SU-DHL-6 (cell line): ENCODE measurements at regions not wholly inside any gene's neighbourhood (a gene's known extent, or its start where the extent isn't known, plus 50 kb on each side); places are given as distances from the start of the nearest gene placed in this dataset.

Experiments used
- H2AFZ ChIP-seq: fragments of 200-600 bp; sonication (generic); 2 replicates; pipeline ENCODE4 v1.6.1; 2014; ENCODE audit warnings: low read depth, mild to moderate bottlenecking, moderate library complexity, mixed read lengths, antibody characterized with exemption, low read length; ENCODE audit not compliant: severe bottlenecking
- H3F3A ChIP-seq: fragments of 200-600 bp; shearing (Covaris generic); 2 replicates; pipeline ENCODE4 v1.6.0; 2016; ENCODE audit warnings: antibody characterized with exemption, mild to moderate bottlenecking; ENCODE audit not compliant: insufficient read depth
- H3K27ac ChIP-seq: fragments of 200-600 bp; sonication (generic); 2 replicates; pipeline ENCODE4 v1.5.1; 2016; ENCODE audit warnings: low read depth, mild to moderate bottlenecking, low read length, moderate library complexity, mixed read lengths
- H3K27me3 ChIP-seq: fragments of 200-600 bp; sonication (generic), shearing (Covaris generic); 2 replicates; pipeline ENCODE4 v1.6.0; 2014; ENCODE audit warnings: mild to moderate bottlenecking, low read length
- H3K36me3 ChIP-seq: fragments of 200-600 bp; sonication (generic); 2 replicates; pipeline ENCODE4 v1.6.1; 2014; ENCODE audit warnings: mild to moderate bottlenecking, low read length, mixed read lengths
- H3K4me2 ChIP-seq: fragments of 300-600, 200-600 bp; shearing (Covaris generic), sonication (generic); 2 replicates; pipeline ENCODE4 v1.6.0; 2014; ENCODE audit warnings: low read length, low read depth, mild to moderate bottlenecking; ENCODE audit not compliant: poor library complexity, severe bottlenecking
- H3K4me3 ChIP-seq: fragments of 200-600 bp; sonication (generic); 2 replicates; pipeline ENCODE4 v1.5.1; 2014; ENCODE audit warnings: antibody characterized with exemption, low read length, mild to moderate bottlenecking, mixed read lengths; ENCODE audit not compliant: insufficient read depth, poor library complexity, severe bottlenecking
- H3K79me2 ChIP-seq: fragments of 200-600 bp; sonication (generic); 2 replicates; pipeline ENCODE4 v1.6.1; 2014; ENCODE audit warnings: mild to moderate bottlenecking, low read length, moderate library complexity; ENCODE audit not compliant: insufficient read depth
- H3K9ac ChIP-seq: fragments of 200-600 bp; sonication (generic); 2 replicates; pipeline ENCODE4 v1.7.0; 2014; ENCODE audit warnings: mild to moderate bottlenecking, low read length
- H3K9me2 ChIP-seq: fragments of 200-600 bp; sonication (generic); replicated peaks from 2 replicates; pipeline ENCODE4 v1.6.1; 2014; ENCODE audit warnings: low read length; ENCODE audit not compliant: insufficient read depth
- H3K9me3 ChIP-seq: fragments of 200-600 bp; sonication (generic); 2 replicates; pipeline ENCODE4 v1.6.1; 2014; ENCODE audit warnings: low read length, mixed read lengths; ENCODE audit not compliant: insufficient read depth
- H4K20me1 ChIP-seq: fragments of 200-600 bp; sonication (generic); 2 replicates; pipeline ENCODE4 v1.6.1; 2014; ENCODE audit warnings: low read depth, mild to moderate bottlenecking, antibody characterized with exemption, low read length, moderate library complexity, mixed read lengths
- CTCF ChIP-seq: fragments of 200-600 bp; sonication (generic); IDR thresholded peaks from one replicate; pipeline ENCODE4 v1.5.1; 2017; ENCODE audit warnings: antibody characterized with exemption, mild to moderate bottlenecking, low read length, moderate library complexity; ENCODE audit not compliant: insufficient read depth, poor library complexity, severe bottlenecking
- EZH2phosphoT487 ChIP-seq: fragments of 200-600 bp; sonication (generic), shearing (Covaris generic); conservative IDR thresholded peaks from 2 replicates; pipeline ENCODE4 v1.6.1; 2018; ENCODE audit warnings: mild to moderate bottlenecking, antibody characterized with exemption, low read length, moderate library complexity, mixed read lengths

DNA sequence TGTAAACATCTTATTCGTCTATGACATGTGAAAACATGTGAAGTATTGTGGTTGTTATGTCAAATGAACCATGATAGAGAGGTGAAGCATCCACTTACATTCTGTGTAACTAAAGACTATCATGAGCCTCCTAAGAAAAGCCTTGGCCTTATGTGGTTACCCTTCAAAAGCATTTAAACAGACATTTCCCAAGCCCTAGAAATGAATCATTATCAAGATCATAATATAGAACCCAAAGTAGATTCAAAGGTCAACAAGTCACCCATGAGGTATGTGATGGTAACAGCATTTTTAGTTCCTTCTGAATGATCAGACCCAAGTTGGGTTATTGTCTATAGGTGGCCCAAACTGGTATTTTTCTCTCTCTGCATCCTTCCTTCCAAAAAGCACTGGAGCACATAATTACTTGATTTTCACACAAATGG, 408.0 kb downstream of the TBL1XR1 start:
- no peak for TF ChIP-seq CTCF
- no peak for TF ChIP-seq EZH2phosphoT487
- no peaks in the 10 kb centered on the region for H3K9me2 ChIP-seq
- H3K4me2 ChIP-seq, result no peak overlapping the region
- no peaks in the 10 kb centered on the region for H3K79me2 ChIP-seq
- H3K36me3 ChIP-seq, result no peaks in the 10 kb centered on the region
- no peak overlapping the region for H3K27ac ChIP-seq
- no peak overlapping the region for H2AFZ ChIP-seq
- H3K9ac ChIP-seq, result no peak overlapping the region
- H3F3A ChIP-seq, result no peaks in the 10 kb centered on the region
- H3K9me3 ChIP-seq, result no peaks in the 10 kb centered on the region
- H4K20me1 ChIP-seq, result no peaks in the 10 kb centered on the region
- no peak overlapping the region for H3K4me3 ChIP-seq
- no peaks in the 10 kb centered on the region for H3K27me3 ChIP-seq

GRCh38 chr3:176787506-176787905, 409.8 kb downstream of the TBL1XR1 start:
- Histone ChIP-seq H4K20me1 (no peaks in the 10 kb centered on the region), H3K27me3 (no peaks in the 10 kb centered on the region), H3F3A (no peaks in the 10 kb centered on the region), H3K4me2 (no peak overlapping the region), H3K9me2 (no peaks in the 10 kb centered on the region), H3K4me3 (no peak overlapping the region), H3K36me3 (no peaks in the 10 kb centered on the region), H2AFZ (no peak overlapping the region), H3K79me2 (no peaks in the 10 kb centered on the region), H3K27ac (no peak overlapping the region), H3K9me3 (no peaks in the 10 kb centered on the region), H3K9ac (no peak overlapping the region)
- TF ChIP-seq EZH2phosphoT487 (no peak), CTCF (no peak)

GRCh38 chr3:176785171-176785570, 412.1 kb downstream of the TBL1XR1 start:
- Histone ChIP-seq H3K9ac (no peak overlapping the region), H3K4me2 (no peak overlapping the region), H3K27ac (no peak overlapping the region), H3K4me3 (no peak overlapping the region), H3K36me3 (no peaks in the 10 kb centered on the region), H3K79me2 (no peaks in the 10 kb centered on the region), H3F3A (no peaks in the 10 kb centered on the region), H4K20me1 (no peaks in the 10 kb centered on the region), H3K9me2 (no peaks in the 10 kb centered on the region), H3K9me3 (no peaks in the 10 kb centered on the region), H2AFZ (no peak overlapping the region), H3K27me3 (no peaks in the 10 kb centered on the region)
- TF ChIP-seq CTCF, result no peak
- no peak for TF ChIP-seq EZH2phosphoT487

DNA sequence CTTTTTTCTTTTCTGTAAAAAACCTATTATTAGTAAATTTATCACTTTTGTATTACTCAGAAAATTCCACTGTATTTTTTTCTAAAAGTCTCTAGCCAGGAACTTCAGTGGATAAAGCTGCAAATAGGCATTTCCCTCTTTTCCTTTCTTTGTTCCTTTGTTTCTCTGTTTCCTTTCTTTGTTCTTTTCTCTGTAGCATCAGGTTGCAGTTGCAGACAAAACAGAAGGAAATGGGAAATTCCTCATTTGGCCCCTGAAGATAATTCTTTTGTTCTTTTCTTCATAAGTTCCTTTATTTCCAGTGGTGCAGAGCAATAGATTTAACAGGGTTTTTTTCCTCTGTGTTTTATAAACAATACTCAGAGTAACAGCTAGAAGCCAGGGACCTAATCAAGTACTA, 416.5 kb downstream of the TBL1XR1 start:
- Histone ChIP-seq H3K27ac (no peak overlapping the region), H3K4me3 (no peak overlapping the region), H3K9me3 (no peaks in the 10 kb centered on the region), H3K79me2 (no peaks in the 10 kb centered on the region), H3K27me3 (no peaks in the 10 kb centered on the region), H3K9me2 (no peaks in the 10 kb centered on the region), H2AFZ (no peak overlapping the region), H3K9ac (no peak overlapping the region), H3K36me3 (no peaks in the 10 kb centered on the region), H4K20me1 (no peaks in the 10 kb centered on the region), H3K4me2 (no peak overlapping the region), H3F3A (no peaks in the 10 kb centered on the region)
- TF ChIP-seq CTCF (no peak), EZH2phosphoT487 (no peak)
